B cell (primary cell): ENCODE measurements at regions not wholly inside any gene's neighbourhood (a gene's known extent, or its start where the extent isn't known, plus 50 kb on each side); places are given as distances from the start of the nearest gene placed in this dataset.

Experiments used
- ATAC-seq: fragments of 200-7000 bp; cut with Tn5 transposase; one replicate; pipeline ENCODE4 v1.10.0; 2021; ENCODE audit warnings: low read depth, mild to moderate bottlenecking, moderate number of reproducible peaks, moderate library complexity
- CTCF ChIA-PET: fragments of 350-600 bp; sonication (Branson Sonifier 250); formaldehyde crosslinking; loops from one replicate; lab custom pipeline; 2021; ENCODE audit warnings: antibody characterized with exemption, inconsistent platforms; lab: Charles Lee
- POLR2A ChIA-PET: fragments of 350-600 bp; sonication (Branson Sonifier 250); formaldehyde crosslinking; loops from one replicate; lab custom pipeline; 2021; ENCODE audit warnings: antibody characterized with exemption; lab: Charles Lee
- DNase-seq: peaks from one replicate; pipeline ENCODE4 v3.0.0; 2013
- H2AFZ ChIP-seq: 2 replicates; pipeline ENCODE4 v1.6.1; 2012; ENCODE audit warnings: mild to moderate bottlenecking, low read depth, low read length; ENCODE audit not compliant: insufficient read depth, poor library complexity, severe bottlenecking
- H3K27ac ChIP-seq, 2 donors: 1 replicate in 1 of 2; 2 replicates in 1 of 2; pipeline ENCODE4 v1.5.1; 2012 to 2013; ENCODE audit warnings: low read length in 2 of 2, mild to moderate bottlenecking in 2 of 2, moderate library complexity in 1 of 2
- H3K27me3 ChIP-seq, 4 experiments: fragments of 200-600 bp in 1 of 4; sonication (generic) in 1 of 4; replicated peaks in 1 of 4; 1 replicate in 2 of 4; 2 replicates in 2 of 4; pipeline versions ENCODE4 v1.6.1 to v1.7.0; 2013 to 2016; ENCODE audit warnings: low read length in 3 of 4, mild to moderate bottlenecking in 2 of 4, mixed read lengths in 1 of 4, moderate library complexity in 1 of 4; ENCODE audit not compliant: insufficient read depth in 4 of 4, control insufficient read depth in 3 of 4; ENCODE audit errors: control extremely low read depth in 1 of 4
- H3K36me3 ChIP-seq, 2 experiments: replicated peaks in 1 of 2; 1 replicate in 1 of 2; 2 replicates in 1 of 2; pipeline versions ENCODE4 v1.6.1 to v1.7.1; 2013; ENCODE audit warnings: low read length in 1 of 2; ENCODE audit not compliant: insufficient read depth in 2 of 2, control insufficient read depth in 1 of 2; ENCODE audit errors: control extremely low read depth in 1 of 2, extremely low read depth in 1 of 2
- H3K4me1 ChIP-seq, 2 donors: fragments of 200-600 bp in 1 of 2; sonication (generic) in 1 of 2; 1 replicate in 1 of 2; 2 replicates in 1 of 2; pipeline versions ENCODE4 v1.5.1 to v1.6.1; 2013 to 2017; ENCODE audit warnings: low read length in 2 of 2; ENCODE audit not compliant: control insufficient read depth in 2 of 2, insufficient read depth in 2 of 2
- H3K4me2 ChIP-seq: replicated peaks from 2 replicates; pipeline ENCODE3; 2012; ENCODE audit warnings: mild to moderate bottlenecking, low read depth, low read length; ENCODE audit not compliant: poor library complexity, severe bottlenecking
- H3K4me3 ChIP-seq, 5 experiments: fragments of 200-600 bp in 1 of 5; sonication (generic) in 1 of 5; 1 replicate in 3 of 5; 2 replicates in 2 of 5; pipeline versions ENCODE4 v1.5.1 to v1.7.0; 2011 to 2016; ENCODE audit warnings: low read length in 4 of 5, mild to moderate bottlenecking in 4 of 5, low read depth in 2 of 5, control low read depth in 1 of 5, moderate library complexity in 1 of 5; ENCODE audit not compliant: insufficient read depth in 1 of 5; ENCODE audit errors: control extremely low read depth in 1 of 5, extremely low read depth in 1 of 5
- H3K79me2 ChIP-seq: fragments of 200-600 bp; sonication (generic); one replicate; pipeline ENCODE4 v1.6.0; 2016; ENCODE audit warnings: low read length; ENCODE audit not compliant: control insufficient read depth, insufficient read depth
- H3K9ac ChIP-seq: fragments of 200-600 bp; sonication (generic); 2 replicates; pipeline ENCODE4 v1.6.1; 2017; ENCODE audit warnings: mild to moderate bottlenecking, low read length, moderate library complexity
- H3K9me3 ChIP-seq, 3 donors: one replicate each; pipeline versions ENCODE4 v1.6.1 to v1.7.1; 2013; ENCODE audit warnings: low read length in 2 of 3; ENCODE audit not compliant: control insufficient read depth in 2 of 3, insufficient read depth in 1 of 3; ENCODE audit errors: control extremely low read depth in 1 of 3
- H4K20me1 ChIP-seq: 2 replicates; pipeline ENCODE4 v1.6.0; 2012; ENCODE audit warnings: mild to moderate bottlenecking, low read length; ENCODE audit not compliant: insufficient read depth, control insufficient read depth, poor library complexity, severe bottlenecking
- H3K27ac Mint-ChIP-seq: one replicate; pipeline ENCODE4 v1.8.0; 2021; ENCODE audit warnings: mixed read lengths
- H3K27me3 Mint-ChIP-seq: one replicate; pipeline ENCODE4 v1.8.0; 2021; ENCODE audit warnings: mixed read lengths
- H3K4me1 Mint-ChIP-seq: one replicate; pipeline ENCODE4 v1.8.0; 2021; ENCODE audit warnings: mixed read lengths
- H3K4me3 Mint-ChIP-seq: one replicate; pipeline ENCODE4 v1.8.0; 2021; ENCODE audit warnings: mixed read lengths
- H3K9me3 Mint-ChIP-seq: one replicate; pipeline ENCODE4 v1.8.0; 2022; ENCODE audit warnings: mixed read lengths; ENCODE audit not compliant: insufficient read depth
- CTCF ChIP-seq: fragments of 200-600 bp; IDR thresholded peaks from one replicate; pipeline ENCODE4 v1.8.0; 2022; ENCODE audit warnings: antibody characterized with exemption, mild to moderate bottlenecking
- EZH2 ChIP-seq: IDR thresholded peaks from 2 replicates; pipeline ENCODE4 v1.6.1; 2012; ENCODE audit warnings: borderline replicate concordance, low read depth, mild to moderate bottlenecking, moderate library complexity, low read length; ENCODE audit not compliant: insufficient read depth, poor library complexity, severe bottlenecking
- WGBS: methylation state at CpG from one replicate; pipeline ENCODE4 v1.1.5; 2013; ENCODE audit warnings: missing lambda C conversion rate; ENCODE audit not compliant: insufficient coverage; 5-methylcytosine and 5-hydroxymethylcytosine counted together
- intact Hi-C: fragments of 100-400 bp; cut with micrococcal nuclease; formaldehyde crosslinking; loops from one replicate; pipeline ENCODE4 v1.10.0; 2022

- WGBS = no CpG with 5 or more reads among the region's 2 CpGs
- no peak overlapping the region for H3K27ac Mint-ChIP-seq
- CTCF ChIA-PET = no interaction called here
Measured at GRCh38 chr19:28537896-28538295, 675.1 kb downstream of the UQCRFS1 start.

GRCh38 chr19:28537079-28537478, 675.9 kb downstream of the UQCRFS1 start:
- Histone ChIP-seq H3K79me2 (no peaks in the 10 kb centered on the region), H3K4me2 (no peak overlapping the region), H3K27me3 (no peaks in the 10 kb centered on the region), H2AFZ (no peak overlapping the region), H3K4me1 (no peaks in the 10 kb centered on the region), H4K20me1 (no peaks in the 10 kb centered on the region), H3K27ac (no peak overlapping the region), H3K9me3 (peaks cover 0 to 9% (median 1%) of the 10 kb centered on the region in 3 donors), H3K4me3 (no peak overlapping the region), H3K9ac (no peak overlapping the region), H3K36me3 (no peaks in the 10 kb centered on the region)
- H3K27ac Mint-ChIP-seq = no peak overlapping the region
- WGBS = 86% methylated on average over 1 of the region's 2 CpGs
- no peak for DNase-seq
- ChIA-PET POLR2A (no interaction called here), CTCF (no interaction called here)
- peaks cover 1% of the 10 kb centered on the region for H3K4me1 Mint-ChIP-seq
- TF ChIP-seq CTCF (no peak), EZH2 (no peak)
- H3K27me3 Mint-ChIP-seq = no peaks in the 10 kb centered on the region
- intact Hi-C loops = no loop called here
- no peak for ATAC-seq
- H3K9me3 Mint-ChIP-seq = peaks cover 5% of the 10 kb centered on the region
- no peak overlapping the region for H3K4me3 Mint-ChIP-seq

More at GRCh38 chr19:28537896-28538295, 675.1 kb downstream of the UQCRFS1 start:
- Mint-ChIP-seq H3K27me3 (no peaks in the 10 kb centered on the region), H3K4me3 (no peak overlapping the region), H3K9me3 (peaks cover 5% of the 10 kb centered on the region), H3K4me1 (peaks cover 6% of the 10 kb centered on the region)
- intact Hi-C loops = no loop called here
- POLR2A ChIA-PET = no interaction called here
- Histone ChIP-seq H3K9ac (no peak overlapping the region), H3K4me2 (no peak overlapping the region), H3K9me3 (peaks cover 0 to 9% (median 1%) of the 10 kb centered on the region in 3 donors), H3K36me3 (no peaks in the 10 kb centered on the region), H2AFZ (no peak overlapping the region), H3K79me2 (no peaks in the 10 kb centered on the region), H3K4me3 (no peak overlapping the region), H3K27me3 (no peaks in the 10 kb centered on the region), H3K4me1 (no peaks in the 10 kb centered on the region), H3K27ac (no peak overlapping the region), H4K20me1 (no peaks in the 10 kb centered on the region)
- no peak for TF ChIP-seq EZH2
- TF ChIP-seq CTCF = no peak
- no peak for DNase-seq
- no peak for ATAC-seq
